HepG2 (cell line): ENCODE measurements at regions not wholly inside any gene's neighbourhood (a gene's known extent, or its start where the extent isn't known, plus 50 kb on each side); places are given as distances from the start of the nearest gene placed in this dataset.

ENCODE experiments used
- ARID3A ChIP-seq: IDR thresholded peaks from 2 replicates; pipeline ENCODE4 v1.6.1; 2012; ENCODE audit warnings: low read depth, low read length, improper control_type of control experiment
- BCL6 ChIP-seq: IDR thresholded peaks from 2 replicates; pipeline ENCODE4 v1.6.1; 2016; ENCODE audit warnings: missing genetic modification reagents, missing compliant biosample characterization
- CHCHD3 ChIP-seq: sonication (generic); formaldehyde crosslinking; IDR thresholded peaks from 2 replicates; pipeline ENCODE4 v1.8.0; 2022; ENCODE audit warnings: mild to moderate bottlenecking, missing genetic modification reagents, moderate library complexity
- GTF3A ChIP-seq: sonication (generic); formaldehyde crosslinking; conservative IDR thresholded peaks from 2 replicates; pipeline ENCODE4 v1.4.0; 2020; ENCODE audit warnings: mild to moderate bottlenecking, missing genetic modification reagents
- HDAC2 ChIP-seq: sonication (generic); formaldehyde crosslinking; IDR thresholded peaks from 2 replicates; pipeline ENCODE4 v1.4.0; 2020; ENCODE audit warnings: missing genetic modification reagents
- HOXA5 ChIP-seq: sonication (generic); formaldehyde crosslinking; IDR thresholded peaks from 2 replicates; pipeline ENCODE4 v1.4.0; 2020; ENCODE audit warnings: missing genetic modification reagents
- KLF15 ChIP-seq: sonication (generic); formaldehyde crosslinking; IDR thresholded peaks from 2 replicates; pipeline ENCODE4 v1.8.1; 2023; ENCODE audit warnings: borderline replicate concordance, mild to moderate bottlenecking, inconsistent platforms, missing genetic modification reagents, mixed read lengths
- ONECUT2 ChIP-seq: sonication (generic); formaldehyde crosslinking; IDR thresholded peaks from 2 replicates; pipeline ENCODE4 v1.4.0; 2020; ENCODE audit warnings: missing genetic modification reagents
- PPARG ChIP-seq: conservative IDR thresholded peaks from 2 replicates; pipeline ENCODE4 v1.6.1; 2016; ENCODE audit warnings: missing biosample characterization, missing genetic modification reagents
- RERE ChIP-seq: IDR thresholded peaks from 2 replicates; pipeline ENCODE4 v1.6.1; 2016; ENCODE audit warnings: low read depth, missing genetic modification reagents, missing compliant biosample characterization
- RXRA ChIP-seq: sonication (generic); formaldehyde crosslinking; IDR thresholded peaks from 2 replicates; pipeline ENCODE4 v1.5.1; 2020; ENCODE audit warnings: missing genetic modification reagents
- SIX4 ChIP-seq: sonication (generic); formaldehyde crosslinking; IDR thresholded peaks from 2 replicates; pipeline ENCODE4 v1.4.0; 2020; ENCODE audit warnings: missing genetic modification reagents
- SMYD3 ChIP-seq: sonication (generic); formaldehyde crosslinking; IDR thresholded peaks from 2 replicates; pipeline ENCODE4 v1.8.1; 2023; ENCODE audit warnings: mild to moderate bottlenecking, missing genetic modification reagents
- SRY ChIP-seq: sonication (generic); formaldehyde crosslinking; IDR thresholded peaks from 2 replicates; pipeline ENCODE4 v1.8.0; 2022; ENCODE audit warnings: mild to moderate bottlenecking, missing genetic modification reagents
- TEAD2 ChIP-seq: sonication (generic); formaldehyde crosslinking; IDR thresholded peaks from 2 replicates; pipeline ENCODE4 v1.9.0; 2021; ENCODE audit warnings: missing genetic modification reagents
- YEATS4 ChIP-seq: sonication (generic); formaldehyde crosslinking; IDR thresholded peaks from 2 replicates; pipeline ENCODE4 v1.4.0; 2020; ENCODE audit warnings: missing genetic modification reagents, borderline replicate concordance
- ZNF205 ChIP-seq: IDR thresholded peaks from 2 replicates; pipeline ENCODE4 v1.6.1; 2018; ENCODE audit warnings: missing biosample characterization, missing genetic modification reagents
- ZNF235 ChIP-seq: sonication (generic); formaldehyde crosslinking; IDR thresholded peaks from 2 replicates; pipeline ENCODE4 v1.8.1; 2023; ENCODE audit warnings: mild to moderate bottlenecking, missing genetic modification reagents, borderline replicate concordance
- ZNF30 ChIP-seq: sonication (generic); formaldehyde crosslinking; IDR thresholded peaks from 2 replicates; pipeline ENCODE4 v1.5.0; 2020; ENCODE audit warnings: mild to moderate bottlenecking, missing genetic modification reagents
- ZNF740 ChIP-seq: sonication (generic); formaldehyde crosslinking; IDR thresholded peaks from 2 replicates; pipeline ENCODE4 v1.4.0; 2020; ENCODE audit warnings: missing genetic modification reagents
- ZNF878 ChIP-seq: sonication (generic); formaldehyde crosslinking; IDR thresholded peaks from 2 replicates; pipeline ENCODE4 v1.8.1; 2023; ENCODE audit warnings: mild to moderate bottlenecking, missing genetic modification reagents, moderate library complexity
- TF ChIP-seq, protein P1 (sequence below): sonication (generic); formaldehyde crosslinking; IDR thresholded peaks from 2 replicates; pipeline ENCODE4 v1.9.0; 2022; ENCODE audit warnings: missing genetic modification reagents, mild to moderate bottlenecking, borderline replicate concordance

DNA sequence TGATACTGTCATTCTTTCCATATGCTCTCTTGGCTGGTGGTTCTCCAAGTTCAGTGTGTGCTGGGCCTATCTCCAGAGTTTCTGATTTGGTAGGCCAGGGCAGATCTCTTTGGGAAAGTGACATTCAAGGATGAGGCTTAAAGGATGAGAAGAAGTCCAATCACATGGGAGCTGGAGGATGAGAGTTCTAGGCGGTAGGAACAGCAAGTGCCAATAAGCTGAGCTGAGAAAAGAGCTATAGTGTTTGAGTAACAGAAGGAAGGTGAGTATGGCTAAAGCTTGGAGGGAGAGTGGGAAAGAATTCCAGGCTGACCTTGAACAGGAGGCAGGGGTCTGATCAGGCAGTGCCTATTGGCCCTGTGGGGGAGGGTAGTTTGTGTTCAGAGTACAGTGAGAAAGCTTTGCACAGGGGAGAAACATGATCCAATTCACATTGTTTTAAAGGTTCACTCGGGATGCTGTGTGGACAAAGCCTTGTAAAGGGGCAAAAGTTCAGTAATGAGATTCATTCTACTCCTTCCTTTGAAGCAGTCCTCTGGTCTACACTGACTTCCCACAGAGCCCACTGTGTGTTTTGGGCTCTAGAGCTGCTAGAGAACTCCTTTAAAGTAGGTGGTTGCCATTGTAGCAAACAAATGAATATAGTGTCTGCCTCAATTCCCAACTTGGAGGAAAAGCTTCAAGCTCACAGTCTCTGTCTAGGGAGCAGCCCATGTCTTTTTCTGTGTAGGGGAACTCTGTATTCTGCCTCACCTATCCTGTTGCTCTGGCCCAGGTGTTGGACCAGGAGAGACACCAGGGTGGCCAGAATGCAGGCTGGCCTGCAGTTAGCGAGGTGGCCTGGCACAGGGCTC lies 81.8 kb downstream of the FASTKD2 start (continued):
- TF ChIP-seq ARID3A, result no peak; the same call in 1 of the 2 replicates
- TF ChIP-seq ONECUT2 (CRISPR knock-in tag), result no peak
- TF ChIP-seq ZNF740 (CRISPR knock-in tag), result no peak
- TF ChIP-seq, protein P1, sequence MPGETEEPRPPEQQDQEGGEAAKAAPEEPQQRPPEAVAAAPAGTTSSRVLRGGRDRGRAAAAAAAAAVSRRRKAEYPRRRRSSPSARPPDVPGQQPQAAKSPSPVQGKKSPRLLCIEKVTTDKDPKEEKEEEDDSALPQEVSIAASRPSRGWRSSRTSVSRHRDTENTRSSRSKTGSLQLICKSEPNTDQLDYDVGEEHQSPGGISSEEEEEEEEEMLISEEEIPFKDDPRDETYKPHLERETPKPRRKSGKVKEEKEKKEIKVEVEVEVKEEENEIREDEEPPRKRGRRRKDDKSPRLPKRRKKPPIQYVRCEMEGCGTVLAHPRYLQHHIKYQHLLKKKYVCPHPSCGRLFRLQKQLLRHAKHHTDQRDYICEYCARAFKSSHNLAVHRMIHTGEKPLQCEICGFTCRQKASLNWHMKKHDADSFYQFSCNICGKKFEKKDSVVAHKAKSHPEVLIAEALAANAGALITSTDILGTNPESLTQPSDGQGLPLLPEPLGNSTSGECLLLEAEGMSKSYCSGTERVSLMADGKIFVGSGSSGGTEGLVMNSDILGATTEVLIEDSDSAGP, result peak; percentile 58; the same call in 1 of the 2 replicates
- TF ChIP-seq SMYD3, result no peak
- TF ChIP-seq PPARG (CRISPR knock-in tag), result peak; percentile 67; the same call in 1 of the 2 replicates
- TF ChIP-seq YEATS4, result peak; percentile 62; the same call in 1 of the 2 replicates
- TF ChIP-seq RERE (CRISPR knock-in tag), result no peak
- peak; percentile 69 for TF ChIP-seq BCL6 (CRISPR knock-in tag)
- TF ChIP-seq HOXA5 (CRISPR knock-in tag), result 0 out of 2 replicates have a peak, but pooled peaks have one; percentile 46
- TF ChIP-seq GTF3A (CRISPR knock-in tag), result no peak
- TF ChIP-seq KLF15, result no peak
- peak; percentile 42; the same call in 1 of the 2 replicates for TF ChIP-seq ZNF205
- TF ChIP-seq CHCHD3 (CRISPR knock-in tag), result no peak
- TF ChIP-seq RXRA (CRISPR knock-in tag), result no peak; the same call in 1 of the 2 replicates
- no peak for TF ChIP-seq ZNF235 (CRISPR knock-in tag)
- peak; percentile 97 for TF ChIP-seq SIX4 (CRISPR knock-in tag)
- TF ChIP-seq HDAC2, result peak; percentile 79
- TF ChIP-seq ZNF30, result no peak
- TF ChIP-seq TEAD2 (CRISPR knock-in tag), result no peak
- TF ChIP-seq SRY (CRISPR knock-in tag), result no peak
- TF ChIP-seq ZNF878 (CRISPR knock-in tag), result 0 out of 2 replicates have a peak, but pooled peaks have one; percentile 9
